Left cardiac atrium (tissue), 4 donors: ENCODE measurements at regions not wholly inside any gene's neighbourhood (a gene's known extent, or its start where the extent isn't known, plus 50 kb on each side); places are given as distances from the start of the nearest gene placed in this dataset.

Source experiments
- ATAC-seq, 2 donors: fragments of 200-7000 bp; cut with Tn5 transposase; one replicate each; pipeline ENCODE4 v1.9.1; 2020; ENCODE audit warnings: mild to moderate bottlenecking in 2 of 2, moderate library complexity in 2 of 2
- DNase-seq: peaks from one replicate; pipeline ENCODE4 v3.0.0-alpha.2; 2020
- intact Hi-C, 2 donors: fragments of 100-400 bp; cut with DNase I; formaldehyde crosslinking; loops; one replicate each; pipeline versions ENCODE4 v1.14.1 to v1.15.1; 2022 to 2023
- donor health status: DM: no; HTN: yes; CAD: no.
- donor health status: DM: no; HTN: yes; CAD: no; lungs with severe emphysema.
- donor health status: DM: yes; HTN: yes; CAD: no.
- donor health status: Dilated cardiomyopathy.

- ATAC-seq (no peak), DNase-seq (no peak)
- intact Hi-C loops, result no loop called here
Measured at GRCh38 chr13:68170961-68171360, 940.8 kb upstream of the PCDH9 start.

DNA sequence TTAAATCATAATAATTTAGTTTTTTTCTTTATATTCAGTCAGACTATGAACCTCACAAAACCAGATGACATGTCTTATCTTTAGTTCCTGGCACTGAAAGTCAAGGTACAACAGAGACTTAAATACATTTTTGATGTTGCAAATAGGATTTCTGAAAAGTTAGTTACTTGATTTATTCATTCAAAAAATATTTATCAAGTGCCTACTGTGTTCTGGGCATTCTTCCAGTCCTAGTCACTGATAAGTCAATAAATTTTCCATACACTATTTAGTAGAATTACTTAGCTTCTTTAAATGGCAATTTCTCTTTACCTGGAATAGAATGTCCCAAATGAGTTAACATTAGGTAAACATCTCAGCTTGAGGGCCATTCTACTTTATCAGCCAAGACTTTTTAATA, 938.3 kb upstream of the PCDH9 start:
- DNase-seq (no peak), ATAC-seq (no peak)
- intact Hi-C loops, result no loop called here

DNA sequence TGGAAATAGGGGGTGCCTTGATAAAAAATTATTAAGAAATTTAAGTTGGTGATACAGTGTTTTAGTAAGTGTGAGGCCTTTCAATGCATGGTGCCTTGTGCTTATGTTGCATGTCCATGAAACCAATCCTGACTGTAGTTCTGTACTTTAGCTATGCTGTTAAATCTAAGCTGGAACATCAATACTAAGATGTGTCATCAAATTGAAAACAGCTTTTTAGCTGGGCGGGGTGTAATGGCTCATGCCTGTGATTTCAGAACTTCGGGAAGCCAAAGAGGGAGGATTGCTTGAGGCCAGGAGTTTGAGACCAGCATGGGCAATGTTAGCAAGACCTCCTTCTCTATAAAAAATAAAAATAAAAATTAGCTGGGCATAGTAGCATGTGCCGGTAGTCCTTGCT, 930.3 kb upstream of the PCDH9 start:
- no peak for ATAC-seq
- intact Hi-C loops, result no loop called here
- no peak for DNase-seq

DNA sequence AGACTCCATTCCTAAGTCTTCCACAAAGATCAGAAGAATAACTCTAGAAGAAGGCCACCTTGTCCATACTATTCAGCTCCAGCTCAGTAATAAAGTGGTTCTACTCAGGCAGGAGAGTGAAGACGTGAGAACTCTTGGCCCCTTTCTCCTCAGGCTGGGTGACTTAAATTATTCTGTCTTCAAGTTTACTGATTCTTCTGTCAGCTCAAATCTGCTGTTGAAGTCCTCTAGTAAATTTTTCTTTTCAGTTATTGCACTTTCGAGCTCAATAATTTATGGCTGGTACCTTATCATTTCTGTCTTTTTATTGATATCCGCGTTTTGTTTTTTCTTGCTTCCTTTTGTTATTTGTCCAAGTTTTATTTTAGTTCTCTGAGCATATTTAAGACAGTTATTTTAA, 922.3 kb upstream of the PCDH9 start:
- no peak for DNase-seq
- intact Hi-C loops, result no loop called here

DNA sequence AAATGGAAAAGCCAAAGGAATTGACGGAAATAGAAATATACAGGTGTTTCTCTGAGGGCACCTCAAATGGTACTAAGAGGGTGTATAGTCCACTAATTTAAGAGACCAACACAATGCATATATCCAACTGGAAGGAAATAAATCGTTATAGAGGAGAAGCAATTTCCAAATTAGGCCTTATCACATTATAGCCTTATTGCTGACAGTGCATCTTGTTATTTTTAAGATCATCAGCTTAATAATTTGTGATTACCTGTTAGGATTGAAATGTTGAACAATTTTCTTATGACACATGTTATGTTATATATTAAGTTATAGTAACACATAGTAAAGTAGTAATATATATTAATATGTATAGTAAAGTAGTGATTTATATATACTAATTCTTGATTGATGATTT, 915.7 kb upstream of the PCDH9 start:
- ATAC-seq (no peak), DNase-seq (no peak)
- intact Hi-C loops, result no loop called here

More for the DNA sequence above, 922.3 kb upstream of the PCDH9 start:
- ATAC-seq, result no peak

GRCh38 chr13:68128297-68128915, 898.3 kb upstream of the PCDH9 start:
- intact Hi-C loops, result no loop called here
- DNase-seq, result no peak
- ATAC-seq, result no peak

DNA sequence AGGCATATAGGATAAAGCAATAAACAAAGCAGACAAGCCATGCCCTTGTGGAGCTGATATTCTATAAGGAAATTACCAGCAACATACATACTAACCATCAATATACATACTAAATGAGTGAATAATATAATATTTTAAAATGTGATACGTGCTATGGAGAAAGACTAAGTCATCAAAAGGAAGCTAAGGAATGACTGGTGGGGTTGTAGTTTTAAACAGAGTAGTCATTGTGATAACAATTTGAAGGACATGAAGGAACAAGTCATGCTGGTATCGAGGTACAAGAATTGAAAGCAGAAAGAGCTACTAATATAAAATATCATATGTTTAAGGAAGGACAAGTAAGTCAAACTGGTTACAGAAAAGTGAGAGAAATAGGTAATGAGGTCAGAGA, 894.9 kb upstream of the PCDH9 start:
- DNase-seq (no peak), ATAC-seq (no peak)
- intact Hi-C loops, result no loop called here

GRCh38 chr13:68124437-68125086, 894.4 kb upstream of the PCDH9 start:
- ATAC-seq (no peak), DNase-seq (no peak)
- intact Hi-C loops, result no loop called here

DNA sequence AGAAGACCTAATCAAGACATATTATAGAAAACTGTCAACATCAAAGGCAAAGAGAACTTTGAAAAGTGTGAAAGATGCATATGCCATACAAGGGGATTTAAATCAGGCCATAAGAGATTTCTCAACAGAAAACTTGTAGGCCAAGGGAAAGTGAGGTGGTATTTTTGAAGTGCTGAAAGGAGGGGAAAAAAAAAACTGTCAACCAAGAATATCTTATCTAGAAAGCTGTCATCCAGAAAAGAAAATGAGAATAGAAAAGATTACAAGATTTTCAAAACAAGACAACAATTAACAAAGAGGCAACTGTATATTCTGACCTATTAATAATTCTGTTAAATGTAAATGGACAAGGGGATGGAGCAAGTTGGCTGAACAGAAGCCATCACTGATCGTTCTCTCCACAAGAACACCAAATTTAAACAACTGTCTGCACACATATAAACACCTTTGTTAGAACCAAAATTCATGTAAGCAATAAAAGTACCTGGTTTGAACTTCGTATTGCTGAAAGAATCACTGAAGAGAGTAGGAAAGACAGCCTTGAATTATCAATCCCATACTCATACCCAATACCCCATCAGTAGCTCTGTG, 880.1 kb upstream of the PCDH9 start:
- ATAC-seq, result no peak
- no peak for DNase-seq
- intact Hi-C loops, result no loop called here

DNA sequence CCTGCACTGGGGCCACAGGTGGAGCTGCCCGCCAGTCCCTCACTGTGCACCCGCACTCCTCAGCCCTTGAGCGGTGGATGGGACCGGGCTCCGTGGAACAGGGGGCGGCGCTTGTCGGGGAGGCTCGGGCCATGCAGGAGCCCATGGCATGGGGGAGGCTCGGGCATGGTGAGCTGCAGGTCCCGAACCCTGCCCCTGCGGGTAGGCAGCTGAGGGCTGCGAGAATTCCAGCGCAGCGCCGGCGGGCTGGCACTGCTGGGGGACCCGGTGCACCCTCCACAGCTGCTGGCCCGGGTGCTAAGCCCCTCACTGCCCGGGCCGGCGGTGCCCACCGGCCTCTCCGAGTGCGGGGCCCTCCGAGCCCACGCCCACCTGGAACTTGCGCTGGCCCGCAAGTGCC, 877.5 kb upstream of the PCDH9 start:
- intact Hi-C loops, result no loop called here
- no peak for ATAC-seq
- no peak for DNase-seq

- intact Hi-C loops, result no loop called here
- DNase-seq (no peak), ATAC-seq (no peak)
Measured at GRCh38 chr13:68099631-68100030, 869.5 kb upstream of the PCDH9 start.

- no peak for DNase-seq
- intact Hi-C loops, result no loop called here
- no peak for ATAC-seq
Measured at GRCh38 chr13:68081061-68081460, 850.9 kb upstream of the PCDH9 start.

- DNase-seq, result no peak
- intact Hi-C loops, result no loop called here
- ATAC-seq, result no peak
Measured at GRCh38 chr13:68078874-68079273, 848.7 kb upstream of the PCDH9 start.

DNA sequence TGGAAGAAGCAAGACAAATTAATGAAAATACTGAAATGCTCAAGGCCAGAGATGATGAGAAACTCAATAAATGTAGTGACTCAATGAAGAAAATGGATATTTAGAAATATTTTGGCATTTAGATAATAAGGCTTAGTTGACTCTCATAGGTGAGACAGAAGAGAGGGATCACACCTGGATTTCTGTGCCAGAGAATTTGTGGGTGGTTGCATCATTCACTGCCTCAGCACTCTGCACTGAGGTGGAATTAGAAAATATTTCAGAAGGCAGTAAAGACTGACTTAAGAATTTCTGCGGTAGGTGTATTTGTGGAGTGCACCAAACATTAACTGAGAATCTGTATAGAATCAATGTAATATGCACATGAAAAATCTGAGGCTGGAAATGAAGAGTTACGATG, 848.3 kb upstream of the PCDH9 start:
- intact Hi-C loops, result no loop called here
- DNase-seq (no peak), ATAC-seq (no peak)

- DNase-seq, result no peak
- intact Hi-C loops, result no loop called here
- no peak for ATAC-seq
Measured at GRCh38 chr13:68076046-68076445, 845.9 kb upstream of the PCDH9 start.

DNA sequence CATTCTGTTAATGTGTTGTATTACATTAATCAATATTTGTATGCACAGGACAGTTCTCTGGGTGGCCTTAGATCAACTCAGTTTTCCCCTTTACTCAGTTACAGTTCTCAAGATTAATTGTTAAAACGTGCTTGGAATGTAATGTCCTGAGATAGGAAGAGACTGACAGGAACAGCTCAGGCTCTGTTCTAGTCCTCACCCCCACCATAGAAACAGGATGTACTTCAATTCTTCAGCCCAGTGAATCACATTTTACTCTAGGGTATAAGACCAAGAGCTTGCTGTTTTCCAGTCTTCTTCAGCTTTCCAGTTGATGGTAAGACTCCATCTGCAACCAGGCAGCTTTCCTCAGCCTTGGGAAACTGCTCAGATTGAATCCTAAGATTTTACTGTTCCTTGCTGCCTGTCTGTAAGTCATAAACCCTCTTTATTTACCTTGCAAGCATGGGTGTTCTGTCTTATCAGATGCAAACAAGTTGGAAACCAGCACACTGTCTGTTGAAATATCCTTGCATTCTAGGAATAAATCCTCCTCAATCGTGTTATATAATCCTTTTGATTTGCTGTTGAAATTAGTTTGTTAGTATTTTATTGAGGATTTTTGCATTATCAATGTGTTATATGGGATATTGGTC, 836.9 kb upstream of the PCDH9 start:
- ATAC-seq (no peak), DNase-seq (no peak)
- intact Hi-C loops, result no loop called here

DNA sequence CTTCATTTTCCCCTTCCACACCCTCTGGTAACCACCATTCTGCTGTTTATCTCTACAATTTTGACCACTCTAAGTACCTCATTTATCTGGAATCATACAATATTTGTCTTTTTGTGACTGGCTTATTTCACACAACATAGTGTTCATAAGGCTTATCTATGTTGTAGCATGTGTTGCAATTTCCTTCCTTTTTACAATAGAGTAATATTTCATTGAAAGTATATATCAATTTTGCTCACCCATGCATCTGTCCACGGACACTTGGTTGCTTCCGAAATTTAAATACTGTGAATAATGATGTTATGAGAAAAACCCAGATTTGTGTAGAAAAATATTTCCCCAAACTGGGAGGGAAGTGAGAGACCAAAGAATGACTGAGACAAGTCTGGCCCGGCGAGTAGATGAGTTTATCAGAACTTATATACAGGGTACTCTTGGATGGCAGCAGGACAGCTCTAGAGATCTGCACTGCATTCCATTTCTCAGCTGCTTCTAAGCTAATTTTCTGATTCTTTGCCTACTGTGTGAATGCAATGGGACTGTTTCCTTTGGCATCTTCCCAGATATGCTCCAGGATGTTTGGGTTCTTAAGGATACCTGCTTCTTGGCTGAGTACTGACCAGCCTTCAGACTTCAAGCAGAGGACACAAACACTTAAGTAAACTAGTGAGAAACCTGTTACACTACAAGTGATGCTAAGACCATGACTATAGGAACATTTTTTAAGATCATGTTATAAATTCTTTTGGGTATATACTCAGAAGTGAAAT, 834.0 kb upstream of the PCDH9 start:
- no peak for ATAC-seq
- DNase-seq, result no peak
- intact Hi-C loops, result no loop called here

- ATAC-seq, result no peak
- intact Hi-C loops, result no loop called here
- DNase-seq, result no peak
Measured at GRCh38 chr13:68063181-68063580, 833.0 kb upstream of the PCDH9 start.

- ATAC-seq, result no peak
Measured at GRCh38 chr13:68057836-68058235, 827.7 kb upstream of the PCDH9 start.

More at GRCh38 chr13:68057836-68058235, 827.7 kb upstream of the PCDH9 start:
- intact Hi-C loops, result no loop called here
- DNase-seq, result no peak
